ENCODE measurements at regions not wholly inside any gene's neighbourhood (a gene's known extent, or its start where the extent isn't known, plus 50 kb on each side); places are given as distances from the start of the nearest gene placed in this dataset.

- TF ChIP-seq, protein P1, sequence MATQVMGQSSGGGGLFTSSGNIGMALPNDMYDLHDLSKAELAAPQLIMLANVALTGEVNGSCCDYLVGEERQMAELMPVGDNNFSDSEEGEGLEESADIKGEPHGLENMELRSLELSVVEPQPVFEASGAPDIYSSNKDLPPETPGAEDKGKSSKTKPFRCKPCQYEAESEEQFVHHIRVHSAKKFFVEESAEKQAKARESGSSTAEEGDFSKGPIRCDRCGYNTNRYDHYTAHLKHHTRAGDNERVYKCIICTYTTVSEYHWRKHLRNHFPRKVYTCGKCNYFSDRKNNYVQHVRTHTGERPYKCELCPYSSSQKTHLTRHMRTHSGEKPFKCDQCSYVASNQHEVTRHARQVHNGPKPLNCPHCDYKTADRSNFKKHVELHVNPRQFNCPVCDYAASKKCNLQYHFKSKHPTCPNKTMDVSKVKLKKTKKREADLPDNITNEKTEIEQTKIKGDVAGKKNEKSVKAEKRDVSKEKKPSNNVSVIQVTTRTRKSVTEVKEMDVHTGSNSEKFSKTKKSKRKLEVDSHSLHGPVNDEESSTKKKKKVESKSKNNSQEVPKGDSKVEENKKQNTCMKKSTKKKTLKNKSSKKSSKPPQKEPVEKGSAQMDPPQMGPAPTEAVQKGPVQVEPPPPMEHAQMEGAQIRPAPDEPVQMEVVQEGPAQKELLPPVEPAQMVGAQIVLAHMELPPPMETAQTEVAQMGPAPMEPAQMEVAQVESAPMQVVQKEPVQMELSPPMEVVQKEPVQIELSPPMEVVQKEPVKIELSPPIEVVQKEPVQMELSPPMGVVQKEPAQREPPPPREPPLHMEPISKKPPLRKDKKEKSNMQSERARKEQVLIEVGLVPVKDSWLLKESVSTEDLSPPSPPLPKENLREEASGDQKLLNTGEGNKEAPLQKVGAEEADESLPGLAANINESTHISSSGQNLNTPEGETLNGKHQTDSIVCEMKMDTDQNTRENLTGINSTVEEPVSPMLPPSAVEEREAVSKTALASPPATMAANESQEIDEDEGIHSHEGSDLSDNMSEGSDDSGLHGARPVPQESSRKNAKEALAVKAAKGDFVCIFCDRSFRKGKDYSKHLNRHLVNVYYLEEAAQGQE (IDR thresholded peaks at IDR 0.05; ENCODE audit: insufficient read depth in 1 of 2, low read depth in 2 of 2, low read length in 1 of 2) = no peak
- Histone ChIP-seq H3K9me3 (ENCODE audit: control insufficient read depth, insufficient read depth, low read depth, low read length) (no peaks in the 10 kb centered on the region), H3K4me1 (ENCODE audit: control insufficient read depth, insufficient read depth, low read length) (no peaks in the 10 kb centered on the region), H3K27me3 (ENCODE audit: control insufficient read depth, insufficient read depth, low read length) (peaks cover 4% of the 10 kb centered on the region; the same call in 1 of the 2 replicates), H3K36me3 (ENCODE audit: control insufficient read depth, insufficient read depth, low read length) (no peaks in the 10 kb centered on the region), H3K4me3 (ENCODE audit: low read depth in 2 of 2, low read length in 2 of 2) (no peak overlapping the region), H3K27ac (ENCODE audit: low read length) (no peak overlapping the region)
- in situ Hi-C loops (cut with HindIII; ENCODE audit: low pct_unique_long_range_greater_than_20kb, low sequenced_read_pairs) (no loop called here), intact Hi-C loops (cut with micrococcal nuclease; ENCODE audit: unreplicated experiment) (no loop called here)
- DNase-seq (ENCODE audit: low read depth, low spot score) (no peak), ATAC-seq (no peak)
- ChIA-PET CTCF (no interaction called here), POLR2A (interaction anchor here (0.5 kb wide), 1 partner anchor 118 kb away, joined by 3 read pairs; no protein-coding TSS in a partner anchor)
- BruUV-seq (replicated peaks) = no TSS peak
Measured at GRCh38 chr6:3627956-3628835, 123.3 kb downstream of the PXDC1 start.

DNA sequence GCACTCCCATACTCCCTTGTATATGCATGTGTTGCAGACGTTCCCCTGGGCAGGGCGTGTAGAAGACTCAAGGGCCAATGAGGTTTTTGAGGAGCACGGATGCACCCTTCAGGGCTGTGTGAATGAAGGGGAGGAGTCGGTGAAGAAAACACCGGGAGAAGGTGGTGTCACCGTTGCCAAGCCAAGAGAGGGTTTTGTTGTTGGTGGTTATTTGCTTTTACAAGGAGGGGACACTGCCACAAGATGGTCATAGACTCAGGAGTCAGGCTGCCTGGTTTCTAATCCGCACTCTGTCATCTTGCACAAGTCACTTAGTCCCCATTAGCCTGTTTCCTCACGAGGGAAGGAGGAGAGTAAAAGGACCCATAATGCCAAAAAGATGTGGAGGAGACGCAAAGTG is 124.0 kb downstream of the PXDC1 start:
- Histone ChIP-seq H3K4me3 (ENCODE audit: low read depth in 2 of 2, low read length in 2 of 2) (no peak overlapping the region), H3K27ac (ENCODE audit: low read length) (no peak overlapping the region), H3K4me1 (ENCODE audit: control insufficient read depth, insufficient read depth, low read length) (no peaks in the 10 kb centered on the region), H3K36me3 (ENCODE audit: control insufficient read depth, insufficient read depth, low read length) (no peaks in the 10 kb centered on the region), H3K27me3 (ENCODE audit: control insufficient read depth, insufficient read depth, low read length) (peaks cover 4% of the 10 kb centered on the region; the same call in 1 of the 2 replicates), H3K9me3 (ENCODE audit: control insufficient read depth, insufficient read depth, low read depth, low read length) (no peaks in the 10 kb centered on the region)
- ChIA-PET CTCF (no interaction called here), POLR2A (no interaction called here)
- intact Hi-C loops (cut with micrococcal nuclease; ENCODE audit: unreplicated experiment) = no loop called here
- no peak for ATAC-seq
- no peak for TF ChIP-seq TCF7L2 (IDR thresholded peaks at IDR 0.05; ENCODE audit: low read depth, low read length)
- in situ Hi-C loops (cut with HindIII; ENCODE audit: low pct_unique_long_range_greater_than_20kb, low sequenced_read_pairs) = no loop called here
- no peak for DNase-seq (ENCODE audit: low read depth, low spot score)
- BruUV-seq (replicated peaks) = no TSS peak

DNA sequence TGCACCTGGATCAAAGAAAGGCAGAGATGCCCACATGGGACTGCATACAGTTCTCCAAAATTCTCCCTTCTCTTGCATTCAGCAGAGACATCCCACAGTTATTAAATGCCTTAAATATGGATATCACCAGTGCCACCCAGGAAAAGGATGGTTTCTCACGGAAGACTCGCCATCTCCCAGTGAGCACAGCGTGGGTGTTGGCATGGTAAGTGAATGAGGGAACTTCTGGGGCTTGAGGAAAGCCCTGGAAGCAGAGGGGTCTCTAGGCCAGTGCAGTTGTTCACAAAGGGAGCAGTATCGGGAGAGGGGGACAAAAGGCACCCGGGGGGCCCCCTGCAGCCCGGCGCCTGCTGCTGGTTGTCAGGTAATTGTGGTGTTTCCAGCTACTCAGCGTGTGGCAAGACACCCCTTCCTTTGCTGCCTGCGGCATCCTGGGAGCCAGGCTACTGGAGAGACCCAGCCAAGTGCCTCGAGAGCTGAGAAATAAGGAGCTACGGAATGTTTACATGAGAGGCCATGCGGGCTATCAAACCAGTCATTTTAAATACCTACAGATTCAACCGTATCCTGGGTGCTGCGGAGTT is 125.4 kb downstream of the PXDC1 start:
- CTCF ChIA-PET = no interaction called here
- DNase-seq (ENCODE audit: low read depth, low spot score) (no peak), ATAC-seq (no peak)
- H3K36me3 ChIP-seq (ENCODE audit: control insufficient read depth, insufficient read depth, low read length) = no peaks in the 10 kb centered on the region
- H3K27ac ChIP-seq (ENCODE audit: low read length) = no peak overlapping the region
- BruUV-seq (replicated peaks) = no TSS peak
- POLR2A ChIA-PET = no interaction called here
- TF ChIP-seq TCF7L2 (IDR thresholded peaks at IDR 0.05; ENCODE audit: low read depth, low read length) = no peak
- no peak for TF ChIP-seq SIN3A (IDR thresholded peaks at IDR 0.05; ENCODE audit: borderline replicate concordance, insufficient read depth, low read depth, low read length)
- TF ChIP-seq POLR2AphosphoS5 (IDR thresholded peaks at IDR 0.05; ENCODE audit: low read depth, low read length) = no peak
- TF ChIP-seq, protein P1 (IDR thresholded peaks at IDR 0.05; ENCODE audit: insufficient read depth in 1 of 2, low read depth in 2 of 2, low read length in 1 of 2) = no peak
- TF ChIP-seq CTCF (IDR thresholded peaks at IDR 0.05) = no peak
- peaks cover 4% of the 10 kb centered on the region; the same call in 1 of the 2 replicates for H3K27me3 ChIP-seq (ENCODE audit: control insufficient read depth, insufficient read depth, low read length)
- H3K4me3 ChIP-seq (ENCODE audit: low read depth in 2 of 2, low read length in 2 of 2) = no peak overlapping the region
- in situ Hi-C loops (cut with HindIII; ENCODE audit: low pct_unique_long_range_greater_than_20kb, low sequenced_read_pairs) = no loop called here
- H3K4me1 ChIP-seq (ENCODE audit: control insufficient read depth, insufficient read depth, low read length) = no peaks in the 10 kb centered on the region
- no peaks in the 10 kb centered on the region for H3K9me3 ChIP-seq (ENCODE audit: control insufficient read depth, insufficient read depth, low read depth, low read length)
- intact Hi-C loops (cut with micrococcal nuclease; ENCODE audit: unreplicated experiment) = no loop called here
